ENCODE measurements at regions not wholly inside any gene's neighbourhood (a gene's known extent, or its start where the extent isn't known, plus 50 kb on each side); places are given as distances from the start of the nearest gene placed in this dataset.

GRCh38 chr3:168157099-168157700 lies 61.5 kb upstream of the GOLIM4 start:
- DNase-seq (ENCODE audit: low read depth) = no peak
- no peak overlapping the region for H3K4me3 ChIP-seq (ENCODE audit: control insufficient read depth, low read depth, low read length)
- no peak for TF ChIP-seq CTCF (IDR thresholded peaks at IDR 0.05; ENCODE audit: control insufficient read depth, insufficient read depth, low read depth, low read length, missing control alignments)

- no peak for TF ChIP-seq CTCF (IDR thresholded peaks at IDR 0.05; ENCODE audit: control insufficient read depth, insufficient read depth, low read depth, low read length, missing control alignments)
- DNase-seq (ENCODE audit: low read depth) = no peak
- no peak overlapping the region for H3K4me3 ChIP-seq (ENCODE audit: control insufficient read depth, low read depth, low read length)
Measured at GRCh38 chr3:168156479-168156878, 60.8 kb upstream of the GOLIM4 start.

GRCh38 chr3:168155303-168155702 lies 59.6 kb upstream of the GOLIM4 start:
- no peak for TF ChIP-seq CTCF (IDR thresholded peaks at IDR 0.05; ENCODE audit: control insufficient read depth, insufficient read depth, low read depth, low read length, missing control alignments)
- H3K4me3 ChIP-seq (ENCODE audit: control insufficient read depth, low read depth, low read length) = no peak overlapping the region
- DNase-seq (ENCODE audit: low read depth) = no peak

GRCh38 chr3:168154089-168154488 lies 58.4 kb upstream of the GOLIM4 start:
- H3K4me3 ChIP-seq (ENCODE audit: control insufficient read depth, low read depth, low read length) = no peak overlapping the region
- DNase-seq (ENCODE audit: low read depth) = no peak
- TF ChIP-seq CTCF (IDR thresholded peaks at IDR 0.05; ENCODE audit: control insufficient read depth, insufficient read depth, low read depth, low read length, missing control alignments) = no peak

- no peak for TF ChIP-seq CTCF (IDR thresholded peaks at IDR 0.05; ENCODE audit: control insufficient read depth, insufficient read depth, low read depth, low read length, missing control alignments)
- H3K4me3 ChIP-seq (ENCODE audit: control insufficient read depth, low read depth, low read length) = no peak overlapping the region
- DNase-seq (ENCODE audit: low read depth) = no peak
Measured at GRCh38 chr3:168152149-168152548, 56.4 kb upstream of the GOLIM4 start.
